Adrenal gland (tissue), 5 donors: ENCODE measurements at regions not wholly inside any gene's neighbourhood (a gene's known extent, or its start where the extent isn't known, plus 50 kb on each side); places are given as distances from the start of the nearest gene placed in this dataset.

Source experiments
- CTCF ChIP-seq, 6 experiments: fragments of 450-650 bp in 4 of 6; fragments of 200-600 bp in 2 of 6; sonication (generic) in 1 of 6; IDR thresholded peaks; 1 replicate in 5 of 6; 2 replicates in 1 of 6; pipeline versions ENCODE4 v1.5.1 to v1.8.0; 2016 to 2021; ENCODE audit warnings: antibody characterized with exemption in 6 of 6, mild to moderate bottlenecking in 2 of 6, moderate library complexity in 1 of 6
- POLR2A ChIP-seq, 2 donors: fragments of 450-650 bp; IDR thresholded peaks; one replicate each; pipeline ENCODE4 v1.6.1; 2017; ENCODE audit warnings: antibody characterized with exemption in 2 of 2, mild to moderate bottlenecking in 2 of 2, moderate library complexity in 1 of 2
- donor health status: DM: no; HTN: no; CAD: no.

DNA sequence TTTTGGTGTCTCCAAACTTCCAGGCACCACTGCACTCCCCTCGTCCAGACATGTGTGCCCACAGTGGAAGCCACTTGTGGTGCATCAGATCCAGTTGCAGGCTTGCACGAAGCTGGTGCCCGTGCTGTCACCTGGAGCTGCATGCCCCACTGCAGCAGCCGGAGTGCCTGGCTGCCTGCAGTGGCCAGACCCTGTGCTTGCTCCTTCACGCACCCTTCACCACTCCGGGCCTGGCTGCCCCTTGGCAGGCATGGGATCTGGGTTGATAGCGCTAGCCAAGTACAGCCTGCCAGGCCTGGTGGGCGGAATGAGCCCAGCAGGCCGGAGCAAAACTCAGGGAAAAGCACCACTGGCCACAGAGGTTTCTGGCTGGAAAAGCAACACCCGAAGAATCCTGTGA is 50.2 kb upstream of the SHISA3 start:
- TF ChIP-seq CTCF (IDR thresholded peaks at IDR 0.05) (no peak), POLR2A (IDR thresholded peaks at IDR 0.05) (no peak)
